ENCODE measurements at regions not wholly inside any gene's neighbourhood (a gene's known extent, or its start where the extent isn't known, plus 50 kb on each side); places are given as distances from the start of the nearest gene placed in this dataset.
"Not testable (repeated sequence)": the region's sequence is repeated elsewhere in the genome, so short reads cannot be mapped to it uniquely, and the experiment has no call there.

GRCh38 chr5:79893485-79893884 lies 97.6 kb downstream of the MTX3 start:
- TF ChIP-seq, protein P1, sequence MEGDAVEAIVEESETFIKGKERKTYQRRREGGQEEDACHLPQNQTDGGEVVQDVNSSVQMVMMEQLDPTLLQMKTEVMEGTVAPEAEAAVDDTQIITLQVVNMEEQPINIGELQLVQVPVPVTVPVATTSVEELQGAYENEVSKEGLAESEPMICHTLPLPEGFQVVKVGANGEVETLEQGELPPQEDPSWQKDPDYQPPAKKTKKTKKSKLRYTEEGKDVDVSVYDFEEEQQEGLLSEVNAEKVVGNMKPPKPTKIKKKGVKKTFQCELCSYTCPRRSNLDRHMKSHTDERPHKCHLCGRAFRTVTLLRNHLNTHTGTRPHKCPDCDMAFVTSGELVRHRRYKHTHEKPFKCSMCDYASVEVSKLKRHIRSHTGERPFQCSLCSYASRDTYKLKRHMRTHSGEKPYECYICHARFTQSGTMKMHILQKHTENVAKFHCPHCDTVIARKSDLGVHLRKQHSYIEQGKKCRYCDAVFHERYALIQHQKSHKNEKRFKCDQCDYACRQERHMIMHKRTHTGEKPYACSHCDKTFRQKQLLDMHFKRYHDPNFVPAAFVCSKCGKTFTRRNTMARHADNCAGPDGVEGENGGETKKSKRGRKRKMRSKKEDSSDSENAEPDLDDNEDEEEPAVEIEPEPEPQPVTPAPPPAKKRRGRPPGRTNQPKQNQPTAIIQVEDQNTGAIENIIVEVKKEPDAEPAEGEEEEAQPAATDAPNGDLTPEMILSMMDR (IDR thresholded peaks at IDR 0.05; ENCODE audit: insufficient read depth, low read depth, low read length) = no peak
- no peak for DNase-seq (ENCODE audit: low read depth)
- no peak overlapping the region for H3K4me3 ChIP-seq (ENCODE audit: low read depth, low read length)

DNA sequence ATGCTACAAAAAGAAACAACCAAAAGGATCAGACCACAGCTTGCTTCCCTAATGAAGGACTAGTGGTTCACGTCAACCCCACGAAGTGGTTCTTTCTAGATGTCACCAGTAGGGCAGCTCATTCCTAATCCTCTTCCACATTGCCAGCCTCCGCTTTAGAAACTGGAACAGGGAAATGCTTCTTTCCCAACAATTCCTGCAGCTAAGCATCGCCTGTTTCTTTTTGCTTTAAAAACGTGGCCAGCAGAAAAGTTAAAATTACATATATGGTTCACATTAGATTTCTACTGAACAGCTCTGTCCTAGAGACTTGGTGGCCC lies 100.2 kb downstream of the MTX3 start:
- no peak overlapping the region for H3K4me3 ChIP-seq (ENCODE audit: low read depth, low read length)
- no peak for DNase-seq (ENCODE audit: low read depth)
- TF ChIP-seq, protein P1 (IDR thresholded peaks at IDR 0.05; ENCODE audit: insufficient read depth, low read depth, low read length) = no peak

- TF ChIP-seq, protein P1 (IDR thresholded peaks at IDR 0.05; ENCODE audit: insufficient read depth, low read depth, low read length) = no peak
- DNase-seq (ENCODE audit: low read depth) = no peak
- no peak overlapping the region for H3K4me3 ChIP-seq (ENCODE audit: low read depth, low read length)
These were observed 100.7 kb downstream of the MTX3 start for GRCh38 chr5:79890119-79890929.

DNA sequence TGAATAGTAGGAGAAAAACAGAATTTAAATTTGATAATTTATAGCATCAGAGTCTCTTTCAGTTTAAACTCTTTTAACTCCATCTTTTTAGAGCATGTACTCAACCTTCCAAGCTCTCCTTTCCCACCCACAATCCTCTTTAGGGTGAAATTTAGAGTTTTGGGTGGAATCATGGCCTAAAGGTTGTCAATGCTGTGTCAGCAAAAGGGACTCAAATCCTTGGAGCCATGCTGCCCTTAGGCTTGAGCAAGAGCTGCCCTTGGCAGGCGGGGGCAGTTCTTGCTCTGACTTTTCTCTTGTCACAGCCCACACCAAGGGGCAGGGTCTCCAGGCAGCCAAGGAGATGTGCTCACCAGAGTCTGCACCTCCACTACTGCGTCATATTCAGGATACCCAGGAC lies 102.4 kb downstream of the MTX3 start:
- TF ChIP-seq, protein P1 (IDR thresholded peaks at IDR 0.05; ENCODE audit: insufficient read depth, low read depth, low read length) = no peak
- no peak overlapping the region for H3K4me3 ChIP-seq (ENCODE audit: low read depth, low read length)
- DNase-seq (ENCODE audit: low read depth) = no peak

- no peak overlapping the region for H3K4me3 ChIP-seq (ENCODE audit: low read depth, low read length)
- TF ChIP-seq, protein P1 (IDR thresholded peaks at IDR 0.05; ENCODE audit: insufficient read depth, low read depth, low read length) = no peak
- no peak for DNase-seq (ENCODE audit: low read depth)
These were observed 104.0 kb downstream of the MTX3 start for GRCh38 chr5:79886925-79887655.

- DNase-seq (ENCODE audit: low read depth) = no peak
- TF ChIP-seq, protein P1 (IDR thresholded peaks at IDR 0.05; ENCODE audit: insufficient read depth, low read depth, low read length) = no peak
- no peak overlapping the region for H3K4me3 ChIP-seq (ENCODE audit: low read depth, low read length)
These were observed 104.6 kb downstream of the MTX3 start for GRCh38 chr5:79886456-79886855.

GRCh38 chr5:79879880-79880279 lies 111.2 kb downstream of the MTX3 start:
- DNase-seq (ENCODE audit: low read depth) = not testable (repeated sequence)

More at GRCh38 chr5:79879880-79880279, 111.2 kb downstream of the MTX3 start:
- H3K4me3 ChIP-seq (ENCODE audit: low read depth, low read length) = not testable (repeated sequence)
